GM12878 (cell line): ENCODE measurements at regions not wholly inside any gene's neighbourhood (a gene's known extent, or its start where the extent isn't known, plus 50 kb on each side); places are given as distances from the start of the nearest gene placed in this dataset.

ENCODE experiments used
- ASH2L ChIP-seq: fragments of 300-600, 200-600 bp; sonication (generic); IDR thresholded peaks from 2 replicates; pipeline ENCODE4 v1.6.1; 2017; ENCODE audit warnings: low read depth, mild to moderate bottlenecking, borderline replicate concordance
- BHLHE40 ChIP-seq, 2 experiments: fragments of 450-650 bp in 1 of 2; IDR thresholded peaks; 2 replicates each; pipeline ENCODE4 v1.6.1; 2011 to 2017; ENCODE audit warnings: low read depth in 2 of 2, borderline replicate concordance in 1 of 2, improper control_type of control experiment in 1 of 2, low read length in 1 of 2, mild to moderate bottlenecking in 1 of 2
- CEBPB ChIP-seq, 2 experiments: fragments of 150-350 bp in 1 of 2; IDR thresholded peaks; 2 replicates each; pipeline ENCODE4 v1.6.1; 2012 to 2014; ENCODE audit warnings: low read depth in 2 of 2, low read length in 2 of 2, borderline replicate concordance in 1 of 2, inconsistent platforms in 1 of 2
- DPF2 ChIP-seq: fragments of 450-650 bp; IDR thresholded peaks from 2 replicates; pipeline ENCODE4 v1.6.1; 2017; ENCODE audit warnings: mild to moderate bottlenecking
- EP300 ChIP-seq, 2 experiments: fragments of 150-350 bp in 1 of 2; IDR thresholded peaks; 2 replicates each; pipeline ENCODE4 v1.6.1; 2011 to 2012; ENCODE audit warnings: low read depth in 2 of 2, low read length in 2 of 2, borderline replicate concordance in 1 of 2, improper control_type of control experiment in 1 of 2, inconsistent platforms in 1 of 2; ENCODE audit not compliant: control insufficient read depth in 1 of 2
- FOS ChIP-seq: IDR thresholded peaks from 3 replicates; pipeline ENCODE4 v1.6.1; 2011; ENCODE audit warnings: borderline replicate concordance; ENCODE audit not compliant: insufficient read length; ENCODE audit errors: extremely low read depth
- HCFC1 ChIP-seq: fragments of 150-350 bp; IDR thresholded peaks from 2 replicates; pipeline ENCODE4 v1.6.1; 2014; ENCODE audit warnings: low read length
- HDGF ChIP-seq: fragments of 450-650 bp; IDR thresholded peaks from 2 replicates; pipeline ENCODE4 v1.6.1; 2016; ENCODE audit warnings: antibody characterized with exemption
- IKZF1 ChIP-seq: fragments of 450-650 bp; conservative IDR thresholded peaks from 2 replicates; pipeline ENCODE4 v1.6.1; 2017; ENCODE audit warnings: antibody characterized with exemption, mild to moderate bottlenecking
- IRF4 ChIP-seq: IDR thresholded peaks from 2 replicates; pipeline ENCODE4 v1.6.1; 2011; ENCODE audit warnings: low read depth, low read length
- IRF5 ChIP-seq: fragments of 450-650 bp; IDR thresholded peaks from 2 replicates; pipeline ENCODE4 v1.6.1; 2017; ENCODE audit warnings: borderline replicate concordance
- KLF5 ChIP-seq: fragments of 450-650 bp; IDR thresholded peaks from 2 replicates; pipeline ENCODE4 v1.6.1; 2014; ENCODE audit warnings: mild to moderate bottlenecking; ENCODE audit not compliant: partially characterized antibody
- LARP7 ChIP-seq: fragments of 450-650 bp; IDR thresholded peaks from 2 replicates; pipeline ENCODE4 v1.6.1; 2017; ENCODE audit warnings: mild to moderate bottlenecking
- MEF2A ChIP-seq: IDR thresholded peaks from 2 replicates; pipeline ENCODE4 v1.6.1; 2011; ENCODE audit warnings: low read depth, mild to moderate bottlenecking, low read length, moderate library complexity; ENCODE audit not compliant: insufficient read depth
- NBN ChIP-seq: fragments of 450-650 bp; IDR thresholded peaks from 2 replicates; pipeline ENCODE4 v1.6.1; 2016
- NR2C2 ChIP-seq: IDR thresholded peaks from 2 replicates; pipeline ENCODE4 v1.6.1; 2011; ENCODE audit warnings: borderline replicate concordance, low read depth; ENCODE audit not compliant: control insufficient read depth, insufficient read length
- NR2F1 ChIP-seq: fragments of 450-650 bp; conservative IDR thresholded peaks from 2 replicates; pipeline ENCODE4 v1.6.1; 2017; ENCODE audit warnings: mild to moderate bottlenecking
- PAX8 ChIP-seq: fragments of 450-650 bp; IDR thresholded peaks from 2 replicates; pipeline ENCODE4 v1.6.1; 2017; ENCODE audit warnings: mild to moderate bottlenecking, moderate library complexity
- PKNOX1 ChIP-seq: fragments of 450-650 bp; IDR thresholded peaks from 2 replicates; pipeline ENCODE4 v1.6.1; 2016; ENCODE audit warnings: mild to moderate bottlenecking
- POLR2A ChIP-seq: IDR thresholded peaks from 2 replicates; pipeline ENCODE4 v1.6.1; 2011; ENCODE audit warnings: low read depth, mild to moderate bottlenecking, low read length
- RCOR1 ChIP-seq: conservative IDR thresholded peaks from 2 replicates; pipeline ENCODE4 v1.6.1; 2012; ENCODE audit warnings: low read depth, low read length, improper control_type of control experiment
- RFX5 ChIP-seq: IDR thresholded peaks from 2 replicates; pipeline ENCODE4 v1.6.1; 2011; ENCODE audit warnings: low read depth, low read length, improper control_type of control experiment
- SMAD1 ChIP-seq: fragments of 450-650 bp; IDR thresholded peaks from 2 replicates; pipeline ENCODE4 v1.6.1; 2018; ENCODE audit warnings: mild to moderate bottlenecking, low read depth; ENCODE audit not compliant: partially characterized antibody
- SP1 ChIP-seq: IDR thresholded peaks from one replicate; pipeline ENCODE4 v1.6.1; 2011; ENCODE audit warnings: low read depth, low read length
- SREBF1 ChIP-seq: IDR thresholded peaks from 2 replicates; pipeline ENCODE4 v1.6.1; 2012; ENCODE audit warnings: mild to moderate bottlenecking, low read length
- SREBF2 ChIP-seq: IDR thresholded peaks from 2 replicates; pipeline ENCODE4 v1.6.1; 2012; ENCODE audit warnings: mild to moderate bottlenecking, low read length
- YBX1 ChIP-seq: fragments of 450-650 bp; IDR thresholded peaks from 2 replicates; pipeline ENCODE4 v1.6.1; 2016; ENCODE audit warnings: antibody characterized with exemption
- ZNF384 ChIP-seq: IDR thresholded peaks from 2 replicates; pipeline ENCODE4 v1.6.1; 2012; ENCODE audit warnings: low read depth, mild to moderate bottlenecking, low read length, improper control_type of control experiment, borderline replicate concordance
- ZSCAN29 ChIP-seq: fragments of 450-650 bp; IDR thresholded peaks from 2 replicates; pipeline ENCODE4 v1.6.1; 2017; ENCODE audit warnings: mild to moderate bottlenecking, moderate library complexity
- TF ChIP-seq, protein P1 (sequence below): fragments of 450-650 bp; IDR thresholded peaks from 2 replicates; pipeline ENCODE4 v1.6.1; 2018; ENCODE audit warnings: borderline replicate concordance, mild to moderate bottlenecking; ENCODE audit not compliant: partially characterized antibody

- no peak for TF ChIP-seq CEBPB (IDR thresholded peaks at IDR 0.05; ENCODE audit: borderline replicate concordance in 1 of 2, low read depth in 2 of 2, low read length in 2 of 2)
- no peak for TF ChIP-seq MEF2A
- no peak; a peak in 1 of 4 replicates for TF ChIP-seq BHLHE40 (IDR thresholded peaks at IDR 0.05; ENCODE audit: borderline replicate concordance in 1 of 2, low read depth in 2 of 2, low read length in 1 of 2)
- no peak for TF ChIP-seq LARP7
- peak; percentile 62 to 65; a peak in 3 of 4 replicates for TF ChIP-seq EP300 (IDR thresholded peaks at IDR 0.05; ENCODE audit: borderline replicate concordance in 1 of 2, control insufficient read depth in 1 of 2, low read depth in 2 of 2, low read length in 2 of 2)
- no peak for TF ChIP-seq ZNF384
- TF ChIP-seq ASH2L, result no peak
- no peak for TF ChIP-seq HDGF
- TF ChIP-seq NR2C2, result no peak
- TF ChIP-seq, protein P1, sequence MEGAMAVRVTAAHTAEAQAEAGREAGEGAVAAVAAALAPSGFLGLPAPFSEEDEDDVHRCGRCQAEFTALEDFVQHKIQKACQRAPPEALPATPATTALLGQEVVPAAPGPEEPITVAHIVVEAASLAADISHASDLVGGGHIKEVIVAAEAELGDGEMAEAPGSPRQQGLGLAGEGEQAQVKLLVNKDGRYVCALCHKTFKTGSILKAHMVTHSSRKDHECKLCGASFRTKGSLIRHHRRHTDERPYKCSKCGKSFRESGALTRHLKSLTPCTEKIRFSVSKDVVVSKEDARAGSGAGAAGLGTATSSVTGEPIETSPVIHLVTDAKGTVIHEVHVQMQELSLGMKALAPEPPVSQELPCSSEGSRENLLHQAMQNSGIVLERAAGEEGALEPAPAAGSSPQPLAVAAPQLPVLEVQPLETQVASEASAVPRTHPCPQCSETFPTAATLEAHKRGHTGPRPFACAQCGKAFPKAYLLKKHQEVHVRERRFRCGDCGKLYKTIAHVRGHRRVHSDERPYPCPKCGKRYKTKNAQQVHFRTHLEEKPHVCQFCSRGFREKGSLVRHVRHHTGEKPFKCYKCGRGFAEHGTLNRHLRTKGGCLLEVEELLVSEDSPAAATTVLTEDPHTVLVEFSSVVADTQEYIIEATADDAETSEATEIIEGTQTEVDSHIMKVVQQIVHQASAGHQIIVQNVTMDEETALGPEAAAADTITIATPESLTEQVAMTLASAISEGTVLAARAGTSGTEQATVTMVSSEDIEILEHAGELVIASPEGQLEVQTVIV, result no peak
- no peak for TF ChIP-seq HCFC1
- no peak for TF ChIP-seq SREBF2
- no peak for TF ChIP-seq SMAD1
- no peak for TF ChIP-seq IRF5
- TF ChIP-seq IKZF1, result peak; percentile 36; the same call in 1 of the 2 replicates
- no peak for TF ChIP-seq ZSCAN29
- TF ChIP-seq YBX1, result no peak
- TF ChIP-seq NR2F1, result no peak
- no peak for TF ChIP-seq NBN
- no peak for TF ChIP-seq SREBF1
- TF ChIP-seq PAX8, result no peak
- no peak for TF ChIP-seq FOS
- no peak for TF ChIP-seq RFX5
- no peak for TF ChIP-seq PKNOX1
- no peak for TF ChIP-seq POLR2A
- TF ChIP-seq DPF2, result peak; percentile 81; the same call in 1 of the 2 replicates
- TF ChIP-seq SP1, result no peak
- no peak for TF ChIP-seq KLF5
- TF ChIP-seq RCOR1, result no peak
- TF ChIP-seq IRF4, result peak; percentile 60; the same call in 1 of the 2 replicates
Observed at GRCh38 chr3:31002730-31003129, 108.3 kb upstream of the GADL1 start (continued).
